ENCODE measurements at regions not wholly inside any gene's neighbourhood (a gene's known extent, or its start where the extent isn't known, plus 50 kb on each side); places are given as distances from the start of the nearest gene placed in this dataset.
"Not testable (repeated sequence)": the region's sequence is repeated elsewhere in the genome, so short reads cannot be mapped to it uniquely, and the experiment has no call there.

- DNase-seq (ENCODE audit: low read depth, low spot score): no peak
These were observed 632.3 kb downstream of the BCOR start for GRCh38 chrX:39465467-39465866.

GRCh38 chrX:39465906-39466305, 631.9 kb downstream of the BCOR start:
- no peak for DNase-seq (ENCODE audit: low read depth, low spot score)

GRCh38 chrX:39469126-39469525, 628.6 kb downstream of the BCOR start:
- no peak for DNase-seq (ENCODE audit: low read depth, low spot score)

- peak; percentile 0 for DNase-seq (ENCODE audit: low read depth, low spot score)
These were observed 627.0 kb downstream of the BCOR start for GRCh38 chrX:39470588-39471407.

- no peak for DNase-seq (ENCODE audit: low read depth, low spot score)
These were observed 625.6 kb downstream of the BCOR start for GRCh38 chrX:39472161-39472560.

- DNase-seq (ENCODE audit: low read depth, low spot score): no peak
These were observed 623.9 kb downstream of the BCOR start for GRCh38 chrX:39473812-39474211.

GRCh38 chrX:39475372-39475771, 622.4 kb downstream of the BCOR start:
- no peak for DNase-seq (ENCODE audit: low read depth, low spot score)

- no peak for DNase-seq (ENCODE audit: low read depth, low spot score)
These were observed 621.1 kb downstream of the BCOR start for GRCh38 chrX:39476604-39477021.

- no peak for DNase-seq (ENCODE audit: low read depth, low spot score)
These were observed 620.6 kb downstream of the BCOR start for GRCh38 chrX:39477031-39477761.

- no peak for DNase-seq (ENCODE audit: low read depth, low spot score)
These were observed 620.0 kb downstream of the BCOR start for GRCh38 chrX:39477762-39478120.

GRCh38 chrX:39479856-39480255, 617.9 kb downstream of the BCOR start:
- no peak for DNase-seq (ENCODE audit: low read depth, low spot score)

- DNase-seq (ENCODE audit: low read depth, low spot score): no peak
These were observed 616.8 kb downstream of the BCOR start for GRCh38 chrX:39480963-39481362.

- DNase-seq (ENCODE audit: low read depth, low spot score): no peak
These were observed 616.1 kb downstream of the BCOR start for GRCh38 chrX:39481621-39482020.

- no peak for DNase-seq (ENCODE audit: low read depth, low spot score)
These were observed 613.3 kb downstream of the BCOR start for GRCh38 chrX:39484159-39485068.

- DNase-seq (ENCODE audit: low read depth, low spot score): no peak
These were observed 610.4 kb downstream of the BCOR start for GRCh38 chrX:39487166-39487968.

GRCh38 chrX:39487969-39488330, 609.8 kb downstream of the BCOR start:
- DNase-seq (ENCODE audit: low read depth, low spot score): no peak

GRCh38 chrX:39491548-39492297, 606.0 kb downstream of the BCOR start:
- DNase-seq (ENCODE audit: low read depth, low spot score): no peak

GRCh38 chrX:39492497-39493162, 605.1 kb downstream of the BCOR start:
- DNase-seq (ENCODE audit: low read depth, low spot score): no peak

- no peak for DNase-seq (ENCODE audit: low read depth, low spot score)
These were observed 604.6 kb downstream of the BCOR start for GRCh38 chrX:39493168-39493567.

GRCh38 chrX:39497117-39497516, 600.6 kb downstream of the BCOR start:
- DNase-seq (ENCODE audit: low read depth, low spot score): not testable (repeated sequence)

Measured in brain pericyte (primary cell).